Progenitor cell of endocrine pancreas (in vitro differentiated cells): ENCODE measurements at regions not wholly inside any gene's neighbourhood (a gene's known extent, or its start where the extent isn't known, plus 50 kb on each side); places are given as distances from the start of the nearest gene placed in this dataset.

Experiments used
- DNase-seq: peaks from one replicate; pipeline ENCODE4 v3.0.0; 2021; ENCODE audit warnings: low spot score; ENCODE audit not compliant: unreplicated experiment
- H3K27ac Mint-ChIP-seq: 2 replicates; pipeline ENCODE4 v1.8.0; 2021; ENCODE audit warnings: mild to moderate bottlenecking, moderate library complexity, mixed read lengths
- H3K27me3 Mint-ChIP-seq: 2 replicates; pipeline ENCODE4 v1.8.0; 2021; ENCODE audit warnings: mixed read lengths
- H3K36me3 Mint-ChIP-seq: 2 replicates; pipeline ENCODE4 v1.8.0; 2022; ENCODE audit warnings: mixed read lengths; ENCODE audit not compliant: insufficient read depth
- H3K4me1 Mint-ChIP-seq: 2 replicates; pipeline ENCODE4 v1.8.0; 2021; ENCODE audit warnings: low read depth, mixed read lengths
- H3K4me3 Mint-ChIP-seq: 2 replicates; pipeline ENCODE4 v1.8.0; 2021; ENCODE audit warnings: low read depth, mild to moderate bottlenecking, moderate library complexity, mixed read lengths
- H3K9me3 Mint-ChIP-seq: 2 replicates; pipeline ENCODE4 v1.8.0; 2021; ENCODE audit warnings: low read depth, mixed read lengths
- CTCF ChIP-seq: fragments of 200-600 bp; sonication (generic); IDR thresholded peaks from one replicate; pipeline ENCODE4 v1.5.0; 2021; ENCODE audit warnings: antibody characterized with exemption, mild to moderate bottlenecking; ENCODE audit not compliant: unreplicated experiment

GRCh38 chr6:1538810-1539478 lies 70.8 kb upstream of the FOXC1 start:
- Mint-ChIP-seq H3K36me3 (no peaks in the 10 kb centered on the region), H3K4me3 (no peak overlapping the region), H3K27ac (no peak overlapping the region), H3K4me1 (peaks cover 6% of the 10 kb centered on the region), H3K9me3 (no peaks in the 10 kb centered on the region), H3K27me3 (peaks cover 3% of the 10 kb centered on the region)
- no peak for TF ChIP-seq CTCF
- DNase-seq = no peak

GRCh38 chr6:1540864-1541521 lies 68.7 kb upstream of the FOXC1 start:
- H3K4me1 Mint-ChIP-seq = peaks cover 6% of the 10 kb centered on the region
- no peak overlapping the region for H3K4me3 Mint-ChIP-seq
- H3K27me3 Mint-ChIP-seq = peaks cover 3% of the 10 kb centered on the region
- H3K27ac Mint-ChIP-seq = no peak overlapping the region
- no peaks in the 10 kb centered on the region for H3K9me3 Mint-ChIP-seq
- no peak for DNase-seq
- no peak for TF ChIP-seq CTCF
- H3K36me3 Mint-ChIP-seq = no peaks in the 10 kb centered on the region

- H3K27me3 Mint-ChIP-seq = no peaks in the 10 kb centered on the region
- no peaks in the 10 kb centered on the region for H3K9me3 Mint-ChIP-seq
- DNase-seq = no peak
- no peaks in the 10 kb centered on the region for H3K36me3 Mint-ChIP-seq
- no peak overlapping the region for H3K4me3 Mint-ChIP-seq
- H3K4me1 Mint-ChIP-seq = peaks cover 6% of the 10 kb centered on the region
- H3K27ac Mint-ChIP-seq = no peak overlapping the region
- no peak for TF ChIP-seq CTCF
Measured at GRCh38 chr6:1542335-1542734, 67.4 kb upstream of the FOXC1 start.

- TF ChIP-seq CTCF = no peak
- H3K36me3 Mint-ChIP-seq = no peaks in the 10 kb centered on the region
- H3K4me3 Mint-ChIP-seq = no peak overlapping the region
- no peaks in the 10 kb centered on the region for H3K27me3 Mint-ChIP-seq
- no peaks in the 10 kb centered on the region for H3K9me3 Mint-ChIP-seq
- peaks cover 6% of the 10 kb centered on the region for H3K4me1 Mint-ChIP-seq
- no peak overlapping the region for H3K27ac Mint-ChIP-seq
- DNase-seq = no peak
Measured at GRCh38 chr6:1542764-1543163, 67.0 kb upstream of the FOXC1 start.

- H3K4me3 Mint-ChIP-seq = no peak overlapping the region
- TF ChIP-seq CTCF = no peak
- DNase-seq = no peak
- no peaks in the 10 kb centered on the region for H3K9me3 Mint-ChIP-seq
- H3K27me3 Mint-ChIP-seq = no peaks in the 10 kb centered on the region
- H3K27ac Mint-ChIP-seq = no peak overlapping the region
- no peaks in the 10 kb centered on the region for H3K36me3 Mint-ChIP-seq
- H3K4me1 Mint-ChIP-seq = peaks cover 6% of the 10 kb centered on the region
Measured at GRCh38 chr6:1544000-1544399, 65.7 kb upstream of the FOXC1 start.
